Lower leg skin (tissue), 4 donors: ENCODE measurements at regions not wholly inside any gene's neighbourhood (a gene's known extent, or its start where the extent isn't known, plus 50 kb on each side); places are given as distances from the start of the nearest gene placed in this dataset.
A peak's percentile ranks its signal among the peaks of the same experiment; 100 is the strongest.

Source experiments
- DNase-seq, 2 donors: peaks; one replicate each; pipeline ENCODE4 v3.0.0-alpha.2; 2019; ENCODE audit warnings: low spot score in 2 of 2
- H3K4me3 ChIP-seq: fragments of 200-600 bp; sonication (generic); 2 replicates; pipeline ENCODE4 v1.5.1; 2017; ENCODE audit warnings: mild to moderate bottlenecking, low read depth; ENCODE audit not compliant: poor library complexity, severe bottlenecking
- POLR2A ChIP-seq, 2 donors: fragments of 450-650 bp; IDR thresholded peaks; one replicate each; pipeline ENCODE4 v1.6.1; 2016 to 2017; ENCODE audit warnings: antibody characterized with exemption in 2 of 2, mild to moderate bottlenecking in 1 of 2, moderate library complexity in 1 of 2
- WGBS, 2 donors: methylation state at CpG; one replicate each; pipeline ENCODE4 v1.1.5; 2018; 5-methylcytosine and 5-hydroxymethylcytosine counted together
- intact Hi-C: fragments of 100-400 bp; cut with DNase I; formaldehyde crosslinking; loops from one replicate; pipeline ENCODE4 v1.15.0; 2023; ENCODE audit warnings: low total_unique reads
- TF ChIP-seq, protein P1 (sequence below), 3 donors: fragments of 450-650 bp; IDR thresholded peaks; one replicate each; pipeline ENCODE4 v1.5.1; 2016; ENCODE audit warnings: antibody characterized with exemption in 3 of 3, mild to moderate bottlenecking in 3 of 3, moderate library complexity in 2 of 3

- no peak overlapping the region for H3K4me3 ChIP-seq
- intact Hi-C loops = loop anchor here (10.0 kb wide), 1 partner anchor 443 kb away; no protein-coding TSS in a partner anchor
- TF ChIP-seq, protein P1, sequence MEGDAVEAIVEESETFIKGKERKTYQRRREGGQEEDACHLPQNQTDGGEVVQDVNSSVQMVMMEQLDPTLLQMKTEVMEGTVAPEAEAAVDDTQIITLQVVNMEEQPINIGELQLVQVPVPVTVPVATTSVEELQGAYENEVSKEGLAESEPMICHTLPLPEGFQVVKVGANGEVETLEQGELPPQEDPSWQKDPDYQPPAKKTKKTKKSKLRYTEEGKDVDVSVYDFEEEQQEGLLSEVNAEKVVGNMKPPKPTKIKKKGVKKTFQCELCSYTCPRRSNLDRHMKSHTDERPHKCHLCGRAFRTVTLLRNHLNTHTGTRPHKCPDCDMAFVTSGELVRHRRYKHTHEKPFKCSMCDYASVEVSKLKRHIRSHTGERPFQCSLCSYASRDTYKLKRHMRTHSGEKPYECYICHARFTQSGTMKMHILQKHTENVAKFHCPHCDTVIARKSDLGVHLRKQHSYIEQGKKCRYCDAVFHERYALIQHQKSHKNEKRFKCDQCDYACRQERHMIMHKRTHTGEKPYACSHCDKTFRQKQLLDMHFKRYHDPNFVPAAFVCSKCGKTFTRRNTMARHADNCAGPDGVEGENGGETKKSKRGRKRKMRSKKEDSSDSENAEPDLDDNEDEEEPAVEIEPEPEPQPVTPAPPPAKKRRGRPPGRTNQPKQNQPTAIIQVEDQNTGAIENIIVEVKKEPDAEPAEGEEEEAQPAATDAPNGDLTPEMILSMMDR (IDR thresholded peaks at IDR 0.05) = no peak
- no peak for TF ChIP-seq POLR2A (IDR thresholded peaks at IDR 0.05)
- WGBS, 2 donors = 37 to 42% methylated on average over 2 of the region's 2 CpGs
- no peak for DNase-seq
These were observed 53.0 kb upstream of the ANKEF1 start for GRCh38 chr20:9981829-9982228.

- intact Hi-C loops = loop anchor here (2.0 kb wide), 1 partner anchor 110 kb away; no protein-coding TSS in a partner anchor
- WGBS, 2 donors = 23 to 24% methylated on average over 6 of the region's 6 CpGs
- no peak for TF ChIP-seq POLR2A (IDR thresholded peaks at IDR 0.05)
- TF ChIP-seq, protein P1 (IDR thresholded peaks at IDR 0.05) = peak in 1 of 3 donors; percentile 53
These were observed 56.3 kb upstream of the ANKEF1 start for GRCh38 chr20:9978397-9979004.

GRCh38 chr20:9977629-9978028, 57.2 kb upstream of the ANKEF1 start:
- intact Hi-C loops = loop anchor here (2.0 kb wide), 1 partner anchor 111 kb away; no protein-coding TSS in a partner anchor
- no peak for DNase-seq
- WGBS, 2 donors = 18 to 29% methylated on average over 1 of the region's 1 CpG
- no peak overlapping the region for H3K4me3 ChIP-seq
- no peak for TF ChIP-seq POLR2A (IDR thresholded peaks at IDR 0.05)
- TF ChIP-seq, protein P1 (IDR thresholded peaks at IDR 0.05) = no peak

More at GRCh38 chr20:9978397-9979004, 56.3 kb upstream of the ANKEF1 start:
- H3K4me3 ChIP-seq = no peak overlapping the region
- DNase-seq = peak in 1 of 2 donors; percentile 66

- intact Hi-C loops = no loop called here
- no peak overlapping the region for H3K4me3 ChIP-seq
- TF ChIP-seq, protein P1 (IDR thresholded peaks at IDR 0.05) = no peak
- TF ChIP-seq POLR2A (IDR thresholded peaks at IDR 0.05) = no peak
- DNase-seq = no peak
- WGBS, 2 donors = 63 to 73% methylated on average over 2 of the region's 2 CpGs
These were observed 60.5 kb upstream of the ANKEF1 start for GRCh38 chr20:9974324-9974723.

DNA sequence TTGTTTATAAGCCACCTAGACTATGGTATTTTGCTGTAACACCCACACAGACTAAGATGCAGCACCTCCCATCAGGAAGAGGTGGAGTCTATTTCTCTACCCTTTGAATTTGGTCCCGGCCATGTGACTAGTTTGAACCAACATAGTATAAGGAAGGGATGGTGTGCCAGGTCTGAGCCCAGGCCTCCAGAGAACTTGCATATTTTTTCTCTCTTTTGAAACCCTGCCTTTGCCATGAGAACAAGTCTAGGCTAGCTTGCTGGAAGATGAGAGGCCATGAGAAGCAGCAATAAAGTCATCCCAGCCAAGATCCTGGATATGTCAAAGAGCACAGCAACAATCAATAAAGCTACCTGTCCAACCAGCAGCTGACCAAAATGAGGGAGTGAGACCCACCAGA, 63.0 kb upstream of the ANKEF1 start:
- no peak overlapping the region for H3K4me3 ChIP-seq
- no peak for DNase-seq
- 52 to 54% methylated on average over 1 of the region's 1 CpG for WGBS, 2 donors
- TF ChIP-seq, protein P1 (IDR thresholded peaks at IDR 0.05) = no peak
- no peak for TF ChIP-seq POLR2A (IDR thresholded peaks at IDR 0.05)
- intact Hi-C loops = no loop called here

GRCh38 chr20:9969626-9970025, 65.2 kb upstream of the ANKEF1 start:
- no peak for DNase-seq
- intact Hi-C loops = no loop called here
- 80 to 86% methylated on average over 1 of the region's 1 CpG for WGBS, 2 donors
- TF ChIP-seq POLR2A (IDR thresholded peaks at IDR 0.05) = no peak
- TF ChIP-seq, protein P1 (IDR thresholded peaks at IDR 0.05) = no peak
- no peak overlapping the region for H3K4me3 ChIP-seq
